NOMO-1 treated with dmso at 0.1 percent for 144 hours (cell line): ENCODE measurements at regions not wholly inside any gene's neighbourhood (a gene's known extent, or its start where the extent isn't known, plus 50 kb on each side); places are given as distances from the start of the nearest gene placed in this dataset.
"Not testable (repeated sequence)": the region's sequence is repeated elsewhere in the genome, so short reads cannot be mapped to it uniquely, and the experiment has no call there.

ENCODE experiments used
- DNase-seq: peaks from one replicate; lab custom pipeline; 2025; ENCODE audit not compliant: unreplicated experiment; lab: John Stamatoyannopoulos, UW

DNA sequence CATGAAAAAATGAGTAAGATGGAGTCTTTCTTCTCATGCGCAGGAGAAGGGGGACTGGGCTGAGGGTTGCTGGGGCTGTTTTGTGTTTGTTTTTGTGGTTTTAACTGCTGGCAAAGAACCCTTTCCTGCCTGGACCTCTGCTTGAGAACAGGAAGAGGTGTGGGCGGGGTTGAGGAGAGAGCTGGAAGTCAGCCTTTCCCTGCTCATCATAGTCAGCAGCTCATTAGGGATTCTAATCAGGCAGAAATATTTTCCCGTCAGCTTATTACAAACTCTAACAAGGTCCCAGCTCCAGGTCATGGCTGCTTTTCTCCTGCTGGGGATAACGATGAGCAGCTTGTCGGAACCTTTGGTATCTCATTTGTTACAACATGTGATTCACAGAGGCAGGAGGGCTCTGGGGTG, 185.0 kb upstream of the NRXN3 start:
- no peak for DNase-seq

GRCh38 chr14:77986773-77987172, 183.4 kb upstream of the NRXN3 start:
- DNase-seq = no peak

- DNase-seq = no peak
These were observed 181.9 kb upstream of the NRXN3 start for GRCh38 chr14:77988096-77988870.

DNA sequence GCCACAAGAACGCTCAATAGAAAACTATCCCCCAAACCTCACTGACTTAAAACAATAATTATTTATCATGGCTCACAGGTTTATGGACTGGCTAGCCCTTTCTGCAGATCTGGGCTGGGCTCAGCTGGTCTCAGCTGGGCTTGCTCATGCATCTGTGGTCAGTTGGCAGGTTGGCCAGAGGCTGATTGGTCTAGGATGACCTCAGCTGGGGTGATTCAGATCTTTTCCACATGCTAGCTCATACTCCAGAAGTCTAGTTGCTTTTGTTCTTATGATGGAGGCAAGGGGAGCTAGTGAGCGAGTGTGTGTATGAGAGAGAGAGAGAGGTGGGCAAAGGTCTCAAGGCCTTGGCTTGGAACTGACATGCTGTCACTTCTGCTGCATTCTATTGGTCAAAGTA, 181.2 kb upstream of the NRXN3 start:
- DNase-seq = no peak

GRCh38 chr14:77989441-77989991, 180.7 kb upstream of the NRXN3 start:
- DNase-seq = no peak

DNA sequence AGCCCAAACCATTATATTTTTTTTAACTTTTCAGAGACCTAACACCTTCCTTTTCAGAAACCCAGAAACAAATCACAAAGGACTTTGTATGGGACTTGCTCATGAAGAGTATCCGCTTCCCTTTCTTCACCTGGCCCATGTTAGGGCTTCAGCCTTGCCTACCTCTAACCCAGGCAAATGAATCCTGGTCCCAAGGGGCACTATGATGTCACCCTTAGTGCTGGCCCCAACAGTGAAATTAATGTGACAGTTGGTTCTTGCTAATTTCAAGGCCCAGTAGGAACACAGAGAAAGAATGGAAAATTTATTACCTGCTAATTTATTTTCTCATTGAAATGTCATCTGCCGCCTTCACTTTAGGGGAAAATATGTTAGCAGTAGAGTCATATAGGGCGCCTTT, 179.8 kb upstream of the NRXN3 start:
- no peak for DNase-seq

GRCh38 chr14:77991128-77991772, 178.9 kb upstream of the NRXN3 start:
- no peak for DNase-seq

GRCh38 chr14:78005325-78005724, 164.8 kb upstream of the NRXN3 start:
- peak; percentile 38 for DNase-seq

DNA sequence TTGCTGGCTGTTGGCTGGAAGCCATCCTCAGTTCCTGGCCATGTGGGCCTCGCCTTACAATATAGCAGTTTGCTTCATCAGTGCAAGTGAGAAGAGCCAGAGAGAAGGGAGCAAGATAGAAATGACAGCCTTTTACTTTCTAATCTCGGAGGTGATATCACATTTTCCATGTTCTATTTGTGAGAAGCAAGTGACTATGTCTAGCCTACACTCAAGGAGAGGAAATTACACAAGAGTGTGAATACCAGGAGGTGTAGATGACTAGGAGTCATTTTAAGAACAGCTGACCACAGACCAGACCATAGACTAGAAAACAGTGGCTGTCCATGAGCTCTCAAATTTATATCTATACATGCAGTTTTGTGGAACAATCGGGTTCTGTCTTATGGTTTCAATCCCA, 163.0 kb upstream of the NRXN3 start:
- DNase-seq = no peak

- no peak for DNase-seq
These were observed 159.5 kb upstream of the NRXN3 start for GRCh38 chr14:78010688-78011087.

DNA sequence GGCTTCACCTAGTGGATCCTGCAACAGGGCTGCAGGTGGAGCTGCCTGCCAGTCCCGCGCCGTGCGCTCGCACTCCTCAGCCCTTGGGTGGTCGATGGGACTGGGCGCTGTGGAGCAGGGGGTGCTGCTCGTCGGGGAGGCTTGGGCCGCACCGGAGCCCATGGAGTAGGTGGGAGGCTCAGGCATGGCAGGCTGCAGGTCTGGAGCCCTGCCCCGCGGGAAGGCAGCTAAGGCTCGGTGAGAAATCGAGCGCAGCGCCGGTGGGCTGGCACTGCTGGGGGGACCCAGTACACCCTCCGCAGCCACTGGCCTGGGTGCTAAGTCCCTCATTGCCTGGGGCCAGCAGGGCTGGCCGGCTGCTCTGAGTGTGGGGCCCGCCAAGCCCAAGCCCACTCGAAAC, 156.3 kb upstream of the NRXN3 start:
- not testable (repeated sequence) for DNase-seq

- no peak for DNase-seq
These were observed 153.6 kb upstream of the NRXN3 start for GRCh38 chr14:78016532-78016931.

- DNase-seq = no peak
These were observed 151.9 kb upstream of the NRXN3 start for GRCh38 chr14:78018283-78018682.

DNA sequence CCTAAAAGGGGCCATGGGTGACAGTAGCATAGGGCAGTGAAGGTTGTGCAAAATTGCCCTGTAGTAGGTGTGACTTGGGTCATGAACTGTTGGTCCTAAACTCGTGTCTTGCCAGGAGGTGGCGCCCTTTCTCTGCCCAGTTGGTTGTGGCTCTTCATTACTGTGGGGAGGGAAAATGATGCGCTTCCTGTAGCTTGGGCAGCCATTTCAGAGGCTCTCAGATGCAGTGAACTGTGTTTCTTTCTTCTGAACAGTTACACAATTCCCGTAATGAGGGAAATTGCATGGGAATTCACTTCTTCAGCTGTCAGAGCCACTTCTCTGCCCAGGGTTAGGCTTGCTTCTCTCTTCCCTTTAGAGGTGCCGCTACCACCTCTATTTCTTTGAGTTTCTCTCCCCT, 148.1 kb upstream of the NRXN3 start:
- peak; percentile 64 for DNase-seq

- no peak for DNase-seq
These were observed 147.1 kb upstream of the NRXN3 start for GRCh38 chr14:78023112-78023511.

- no peak for DNase-seq
These were observed 141.7 kb upstream of the NRXN3 start for GRCh38 chr14:78028471-78028870.

- DNase-seq = no peak
These were observed 140.4 kb upstream of the NRXN3 start for GRCh38 chr14:78029601-78030372.

DNA sequence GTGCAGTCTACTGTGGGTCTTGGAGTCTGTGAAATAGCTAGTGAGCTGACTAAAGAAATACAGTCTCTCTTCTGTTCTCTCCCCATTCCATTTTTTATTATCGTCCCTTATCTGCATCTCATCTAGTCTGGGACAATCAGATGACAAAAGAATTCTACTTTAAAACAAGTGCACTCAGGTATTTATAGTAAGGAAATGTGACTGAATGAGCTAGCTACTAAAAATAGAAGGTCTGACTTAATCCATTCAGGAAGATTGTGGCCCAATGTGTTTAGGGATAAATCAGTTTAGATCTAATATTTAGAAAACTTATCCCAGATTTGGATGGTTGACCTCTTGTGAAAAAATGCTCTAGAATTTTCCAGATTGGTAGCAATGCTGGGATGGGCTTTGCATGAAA, 126.8 kb upstream of the NRXN3 start:
- no peak for DNase-seq

- DNase-seq = no peak
These were observed 122.1 kb upstream of the NRXN3 start for GRCh38 chr14:78048120-78048519.

GRCh38 chr14:78056890-78057289, 113.3 kb upstream of the NRXN3 start:
- DNase-seq = not testable (repeated sequence)

GRCh38 chr14:78070344-78070743, 99.8 kb upstream of the NRXN3 start:
- no peak for DNase-seq
